GM23248 (cell line): ENCODE measurements at regions not wholly inside any gene's neighbourhood (a gene's known extent, or its start where the extent isn't known, plus 50 kb on each side); places are given as distances from the start of the nearest gene placed in this dataset.

Source experiments
- DNase-seq: peaks from one replicate; pipeline ENCODE4 v3.0.0-alpha.2; 2015
- H2AFZ ChIP-seq: fragments of 200-600 bp; sonication (generic); 2 replicates; pipeline ENCODE4 v1.6.1; 2016; ENCODE audit warnings: antibody characterized with exemption
- H3F3A ChIP-seq: fragments of 200-600 bp; sonication (generic); 2 replicates; pipeline ENCODE4 v1.6.1; 2016; ENCODE audit warnings: mild to moderate bottlenecking, antibody characterized with exemption, mixed run types; ENCODE audit not compliant: insufficient read depth
- H3K27ac ChIP-seq: fragments of 200-600 bp; sonication (generic); 2 replicates; pipeline ENCODE4 v1.5.1; 2016; ENCODE audit warnings: mild to moderate bottlenecking
- H3K27me3 ChIP-seq: fragments of 200-600 bp; sonication (generic); replicated peaks from 2 replicates; pipeline ENCODE4 v1.6.1; 2016; ENCODE audit warnings: mild to moderate bottlenecking; ENCODE audit not compliant: insufficient read depth
- H3K36me3 ChIP-seq: fragments of 200-600 bp; sonication (generic); 2 replicates; pipeline ENCODE4 v1.6.1; 2016; ENCODE audit warnings: low read depth, mild to moderate bottlenecking
- H3K4me1 ChIP-seq: fragments of 200-600 bp; sonication (generic); 2 replicates; pipeline ENCODE4 v1.6.1; 2016; ENCODE audit warnings: mild to moderate bottlenecking; ENCODE audit not compliant: insufficient read depth
- H3K4me2 ChIP-seq: fragments of 200-600 bp; sonication (generic); one replicate; pipeline ENCODE4 v1.6.1; 2016; ENCODE audit warnings: mild to moderate bottlenecking; ENCODE audit not compliant: unreplicated experiment
- H3K4me3 ChIP-seq: fragments of 200-600 bp; sonication (generic); 2 replicates; pipeline ENCODE4 v1.5.1; 2016; ENCODE audit warnings: mild to moderate bottlenecking
- H3K79me2 ChIP-seq: fragments of 200-600 bp; sonication (generic); 2 replicates; pipeline ENCODE4 v1.6.1; 2016; ENCODE audit warnings: mild to moderate bottlenecking; ENCODE audit not compliant: insufficient read depth
- H3K9ac ChIP-seq: fragments of 200-600 bp; sonication (generic); 2 replicates; pipeline ENCODE4 v1.6.1; 2016; ENCODE audit warnings: mild to moderate bottlenecking
- H3K9me2 ChIP-seq: fragments of 200-600 bp; sonication (generic); 2 replicates; pipeline ENCODE4 v1.6.1; 2016; ENCODE audit warnings: mixed run types, mild to moderate bottlenecking, moderate library complexity; ENCODE audit not compliant: insufficient read depth
- H3K9me3 ChIP-seq: fragments of 200-600 bp; sonication (generic); one replicate; pipeline ENCODE4 v1.6.1; 2017; ENCODE audit warnings: low read depth
- H4K20me1 ChIP-seq: fragments of 200-600 bp; sonication (generic); 2 replicates; pipeline ENCODE4 v1.6.0; 2016; ENCODE audit not compliant: insufficient read depth
- EZH2 ChIP-seq: fragments of 200-600 bp; sonication (generic); IDR thresholded peaks from 2 replicates; pipeline ENCODE4 v1.6.1; 2018; ENCODE audit warnings: antibody characterized with exemption, mild to moderate bottlenecking; ENCODE audit not compliant: insufficient read depth, poor library complexity, severe bottlenecking
- EZH2phosphoT487 ChIP-seq: fragments of 200-600 bp; sonication (generic); IDR thresholded peaks from 2 replicates; pipeline ENCODE4 v1.6.1; 2018; ENCODE audit warnings: antibody characterized with exemption, moderate library complexity, mild to moderate bottlenecking, low read depth; ENCODE audit not compliant: insufficient read depth
- WGBS, 2 experiments: methylation state at CpG; one replicate each; pipeline ENCODE4 v1.1.6; 2015 to 2017; ENCODE audit warnings: low lambda C conversion rate in 2 of 2, low coverage in 1 of 2; ENCODE audit errors: missing lambda C conversion rate in 2 of 2; 5-methylcytosine and 5-hydroxymethylcytosine counted together
- in situ Hi-C: fragments of 300-500 bp; cut with MboI; formaldehyde crosslinking; loops from 2 replicates; pipeline ENCODE4 v1.15.0; 2020

DNA sequence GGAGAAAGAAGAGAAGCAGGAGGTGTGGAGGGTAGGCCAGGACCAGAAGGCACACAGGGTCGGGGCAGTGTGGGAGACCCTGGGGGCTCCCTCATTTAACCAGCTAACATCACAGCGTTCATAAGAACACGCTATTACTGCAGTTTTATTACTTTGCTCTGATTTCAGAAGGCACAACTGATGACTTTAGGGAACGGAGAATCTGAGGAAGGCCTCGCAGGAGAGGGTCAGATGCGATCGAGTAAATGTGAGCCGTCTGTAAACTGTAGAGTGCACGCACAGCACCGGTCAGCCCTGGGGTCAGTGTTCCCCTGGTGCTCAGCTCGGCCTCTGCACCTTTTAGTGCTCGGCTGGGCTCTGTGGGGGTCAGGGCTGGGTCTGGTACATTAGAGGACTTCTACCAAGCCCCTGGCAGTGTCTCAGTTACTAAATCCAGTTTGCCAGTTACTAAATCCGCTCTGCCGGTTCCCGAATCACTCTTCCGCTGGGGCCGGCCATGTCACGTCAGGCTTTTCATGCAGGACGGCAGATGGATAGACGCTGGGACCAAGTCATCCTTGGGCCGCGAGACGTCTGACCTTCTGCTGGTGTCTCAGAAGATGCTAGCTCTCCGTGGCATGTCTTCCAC lies 325.9 kb downstream of the SEC14L1 start:
- Histone ChIP-seq H3K27me3 (no peaks in the 10 kb centered on the region), H3F3A (peaks cover 11% of the 10 kb centered on the region; the same call in 1 of the 2 replicates), H2AFZ (no peak overlapping the region), H3K4me3 (no peak overlapping the region), H3K27ac (no peak overlapping the region), H3K9me3 (no peaks in the 10 kb centered on the region), H3K4me1 (peaks cover 32% of the 10 kb centered on the region), H4K20me1 (peaks cover 35% of the 10 kb centered on the region), H3K9ac (no peak overlapping the region), H3K36me3 (no peaks in the 10 kb centered on the region), H3K9me2 (no peaks in the 10 kb centered on the region), H3K4me2 (no peak overlapping the region), H3K79me2 (peaks cover 100% of the 10 kb centered on the region)
- no peak for DNase-seq
- in situ Hi-C loops, result no loop called here
- TF ChIP-seq EZH2phosphoT487 (no peak), EZH2 (no peak)
- 85 to 87% methylated on average over 24 of the region's 24 CpGs for WGBS, 2 experiments

- in situ Hi-C loops, result no loop called here
- Histone ChIP-seq H3K27me3 (no peaks in the 10 kb centered on the region), H3K4me3 (no peak overlapping the region), H3K9me2 (no peaks in the 10 kb centered on the region), H3K4me2 (no peak overlapping the region), H3K27ac (no peak overlapping the region), H3K9me3 (no peaks in the 10 kb centered on the region), H4K20me1 (peaks cover 42% of the 10 kb centered on the region), H2AFZ (no peak overlapping the region), H3K4me1 (peaks cover 40% of the 10 kb centered on the region), H3F3A (peaks cover 13% of the 10 kb centered on the region), H3K79me2 (peaks cover 100% of the 10 kb centered on the region), H3K9ac (no peak overlapping the region), H3K36me3 (no peaks in the 10 kb centered on the region)
- TF ChIP-seq EZH2phosphoT487 (no peak), EZH2 (no peak)
- 89 to 95% methylated on average over 21 to 25 of the region's 25 CpGs for WGBS, 2 experiments
- DNase-seq, result no peak
Measured at GRCh38 chr17:77467521-77467920, 326.8 kb downstream of the SEC14L1 start.

- Histone ChIP-seq H3K79me2 (peaks cover 100% of the 10 kb centered on the region), H2AFZ (no peak overlapping the region), H3K9me3 (no peaks in the 10 kb centered on the region), H3F3A (peaks cover 17% of the 10 kb centered on the region), H3K27me3 (no peaks in the 10 kb centered on the region), H3K27ac (no peak overlapping the region), H3K4me1 (peaks cover 51% of the 10 kb centered on the region), H3K4me2 (no peak overlapping the region), H3K9me2 (no peaks in the 10 kb centered on the region), H3K36me3 (no peaks in the 10 kb centered on the region), H4K20me1 (peaks cover 39% of the 10 kb centered on the region), H3K4me3 (no peak overlapping the region), H3K9ac (no peak overlapping the region)
- in situ Hi-C loops, result no loop called here
- 94% methylated on average over 7 of the region's 7 CpGs for WGBS, 2 experiments
- no peak for DNase-seq
- TF ChIP-seq EZH2phosphoT487 (no peak), EZH2 (no peak)
Measured at GRCh38 chr17:77468897-77469296, 328.1 kb downstream of the SEC14L1 start.

DNA sequence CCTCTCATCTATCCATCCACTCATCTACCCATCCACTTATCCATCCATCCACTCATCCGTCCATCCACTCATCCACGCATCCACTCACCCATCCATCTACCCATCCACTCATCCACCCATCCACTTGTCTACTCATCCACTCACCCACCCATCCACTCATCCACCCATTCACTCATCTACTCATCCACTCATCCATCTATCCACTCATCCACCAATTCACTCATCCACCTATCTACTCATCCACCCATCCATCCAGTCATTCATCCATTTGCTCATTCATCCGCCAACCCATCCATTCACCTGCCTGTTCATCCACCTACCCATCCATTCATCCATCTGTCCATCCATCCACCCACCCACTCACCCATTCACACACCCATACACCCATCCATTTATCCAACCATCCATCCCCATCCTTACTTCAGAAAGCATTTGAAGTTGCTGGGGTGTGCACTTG lies 329.6 kb downstream of the SEC14L1 start:
- no peak overlapping the region for H3K4me2 ChIP-seq
- H4K20me1 ChIP-seq, result peaks cover 44% of the 10 kb centered on the region
- no peaks in the 10 kb centered on the region for H3K9me2 ChIP-seq
- 99 to 100% methylated on average over 3 of the region's 3 CpGs for WGBS, 2 experiments
- TF ChIP-seq EZH2phosphoT487, result no peak
- TF ChIP-seq EZH2, result no peak
- in situ Hi-C loops, result no loop called here
- DNase-seq, result no peak
- H3K27ac ChIP-seq, result no peak overlapping the region
- H3K4me1 ChIP-seq, result peaks cover 60% of the 10 kb centered on the region
- H3K27me3 ChIP-seq, result no peaks in the 10 kb centered on the region
- no peaks in the 10 kb centered on the region for H3K36me3 ChIP-seq
- peaks cover 100% of the 10 kb centered on the region for H3K79me2 ChIP-seq
- no peak overlapping the region for H3K4me3 ChIP-seq
- peaks cover 27% of the 10 kb centered on the region for H3F3A ChIP-seq
- no peak overlapping the region for H2AFZ ChIP-seq
- no peak overlapping the region for H3K9ac ChIP-seq
- H3K9me3 ChIP-seq, result no peaks in the 10 kb centered on the region
